Medulla oblongata (tissue), 1 donor: ENCODE measurements at regions not wholly inside any gene's neighbourhood (a gene's known extent, or its start where the extent isn't known, plus 50 kb on each side); places are given as distances from the start of the nearest gene placed in this dataset.

Experiments
- DNase-seq: peaks from one replicate; pipeline ENCODE4 v3.0.0-alpha.2; 2015; ENCODE audit errors: extremely low spot score

GRCh38 chr4:152269448-152270191, 266.3 kb downstream of the FBXW7 start:
- no peak for DNase-seq

GRCh38 chr4:152267811-152268210, 268.1 kb downstream of the FBXW7 start:
- DNase-seq = no peak

GRCh38 chr4:152266831-152267480, 268.9 kb downstream of the FBXW7 start:
- no peak for DNase-seq

DNA sequence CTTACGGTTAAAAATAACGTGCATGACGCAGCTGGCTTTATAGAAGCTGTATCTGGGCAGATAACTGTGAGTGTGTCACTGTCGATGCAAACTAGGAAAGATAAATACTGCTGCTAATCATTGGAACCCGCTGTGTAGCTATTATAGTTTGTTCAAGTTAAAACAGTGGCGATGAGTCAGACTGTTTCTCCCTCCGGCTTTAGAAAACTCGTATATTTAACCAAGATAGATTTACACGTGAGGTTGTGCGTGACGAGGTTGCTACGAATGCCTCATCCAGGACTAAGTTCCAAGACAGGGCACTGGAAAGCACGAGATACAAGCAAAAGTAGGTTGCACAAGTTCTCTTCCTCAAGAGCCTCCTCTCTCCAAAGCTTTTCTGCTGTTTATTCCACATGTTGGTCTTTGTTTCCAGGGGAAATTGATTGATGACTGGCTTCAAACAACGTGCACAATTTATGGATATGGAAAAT, 270.7 kb downstream of the FBXW7 start:
- no peak for DNase-seq

GRCh38 chr4:152264106-152264505, 271.8 kb downstream of the FBXW7 start:
- no peak for DNase-seq

GRCh38 chr4:152259866-152260265, 276.0 kb downstream of the FBXW7 start:
- no peak for DNase-seq

DNA sequence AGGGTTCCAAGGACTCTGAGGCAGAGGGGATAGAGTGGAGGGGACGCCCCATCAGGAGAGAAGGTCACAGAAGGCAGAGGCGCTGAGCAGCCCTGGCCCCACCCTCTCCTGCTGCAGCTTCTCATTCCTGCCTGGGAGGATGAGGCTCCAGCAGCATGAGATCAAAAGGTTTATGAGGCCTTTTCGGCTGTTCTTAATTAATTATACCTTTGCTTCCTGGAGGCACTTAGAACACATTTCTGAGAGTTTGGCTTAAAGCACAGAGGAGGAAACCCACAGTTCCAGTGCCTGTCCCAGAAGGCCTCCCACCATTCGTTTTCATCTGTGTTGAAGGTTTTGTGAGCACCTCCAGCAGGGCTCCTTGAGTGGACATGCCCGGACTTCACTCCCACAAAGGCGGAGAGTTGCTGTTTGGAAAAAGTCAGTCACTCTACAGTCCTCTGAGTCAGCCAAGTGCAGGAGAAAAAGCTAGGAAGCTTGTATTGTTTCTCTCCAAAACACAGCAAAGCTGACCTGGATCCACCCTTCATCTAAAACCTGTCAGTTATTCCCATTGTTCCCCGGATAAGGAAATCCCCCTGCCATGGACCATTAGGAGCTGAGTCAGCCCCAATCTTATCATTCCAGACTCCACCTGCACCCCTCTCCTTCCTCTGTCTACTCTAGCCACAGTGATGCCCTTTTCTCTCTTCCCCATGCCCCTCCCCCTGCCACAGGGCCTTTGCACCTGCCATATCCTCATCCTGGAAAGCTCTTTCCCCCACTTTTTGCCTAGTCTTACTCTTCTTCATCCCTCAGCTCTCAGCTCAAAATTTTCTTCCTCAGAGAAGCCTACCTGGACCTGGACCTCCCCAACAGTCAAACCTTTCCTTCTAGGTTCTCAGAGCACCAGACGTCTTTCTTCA, 276.8 kb downstream of the FBXW7 start:
- DNase-seq = no peak

- no peak for DNase-seq
These were observed 277.5 kb downstream of the FBXW7 start for GRCh38 chr4:152258391-152258790.

- no peak for DNase-seq
These were observed 278.3 kb downstream of the FBXW7 start for GRCh38 chr4:152257601-152258066.

DNA sequence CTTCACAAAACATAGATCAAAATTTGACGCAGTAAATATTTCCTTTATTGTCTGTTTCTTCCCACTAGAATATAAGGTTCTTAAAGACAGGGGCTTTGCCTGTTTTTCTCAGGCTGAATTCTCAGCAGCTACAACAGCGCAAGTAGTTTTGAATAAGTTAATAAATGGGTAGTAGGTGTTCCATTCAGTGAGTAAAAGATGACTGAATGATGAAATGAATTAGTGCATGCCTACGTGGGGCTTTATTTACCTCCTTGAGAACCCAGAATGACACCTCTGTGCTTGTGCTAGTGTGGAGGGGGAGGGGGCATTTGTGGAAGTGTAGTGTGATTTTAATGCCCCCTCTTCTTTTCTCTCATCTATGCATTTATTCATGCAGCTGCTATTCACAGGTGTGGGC, 278.9 kb downstream of the FBXW7 start:
- DNase-seq = no peak

- DNase-seq = no peak
These were observed 280.5 kb downstream of the FBXW7 start for GRCh38 chr4:152255437-152255836.

GRCh38 chr4:152248347-152248746, 287.5 kb downstream of the FBXW7 start:
- DNase-seq = no peak

DNA sequence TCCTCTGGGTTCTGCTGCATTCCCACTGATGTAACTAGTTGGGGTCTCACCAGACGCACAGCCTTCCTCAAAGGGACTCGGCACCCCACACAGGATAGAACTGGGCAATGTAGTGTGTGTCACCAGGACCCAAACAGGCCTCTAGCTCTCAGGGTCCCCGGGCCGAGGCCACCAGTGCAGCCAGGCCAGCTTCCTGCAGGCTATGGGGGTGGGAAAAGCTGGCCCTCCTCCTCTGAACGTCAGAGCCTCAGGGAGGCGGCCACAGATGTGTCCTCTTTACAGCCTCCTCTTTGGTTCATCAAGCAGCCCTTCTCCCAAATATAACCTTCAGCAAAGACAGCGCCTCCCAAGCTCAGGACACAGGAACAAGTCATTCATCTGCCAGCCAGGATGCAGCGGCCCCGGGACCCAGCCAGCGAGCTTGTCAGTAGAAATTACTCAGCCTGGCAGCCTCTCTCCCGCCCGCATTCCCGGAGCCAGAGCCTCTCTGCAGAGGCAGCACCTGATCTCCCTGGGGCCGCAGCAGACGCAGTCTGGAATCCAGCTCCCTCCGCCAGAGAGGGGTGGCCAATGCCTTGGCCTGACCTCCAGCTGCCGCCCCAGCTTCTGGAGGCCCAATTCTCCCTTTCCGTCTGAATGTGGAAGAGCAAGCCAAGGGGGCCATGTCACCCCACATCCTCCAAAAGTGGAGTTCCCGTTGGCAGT, 288.5 kb downstream of the FBXW7 start:
- no peak for DNase-seq

DNA sequence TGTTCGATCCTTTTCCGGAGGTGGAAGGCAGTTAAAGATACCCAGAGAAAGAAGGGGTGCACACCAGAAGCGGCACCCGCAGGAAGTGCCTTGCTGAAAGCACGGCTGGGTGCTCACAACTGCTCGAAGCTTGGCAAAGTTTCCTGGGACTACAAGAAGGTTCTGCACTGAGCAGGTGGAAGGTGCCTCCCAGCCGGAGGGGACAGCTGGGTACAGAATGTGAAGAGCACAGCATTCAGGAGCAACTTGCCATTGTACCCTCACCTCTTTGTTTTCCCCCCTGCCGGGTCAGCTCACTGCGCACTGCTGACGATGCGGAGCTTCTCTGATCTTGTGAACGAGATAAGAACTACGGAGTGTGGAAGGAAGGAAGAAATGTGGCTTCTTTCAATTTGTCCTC, 289.2 kb downstream of the FBXW7 start:
- DNase-seq = no peak

DNA sequence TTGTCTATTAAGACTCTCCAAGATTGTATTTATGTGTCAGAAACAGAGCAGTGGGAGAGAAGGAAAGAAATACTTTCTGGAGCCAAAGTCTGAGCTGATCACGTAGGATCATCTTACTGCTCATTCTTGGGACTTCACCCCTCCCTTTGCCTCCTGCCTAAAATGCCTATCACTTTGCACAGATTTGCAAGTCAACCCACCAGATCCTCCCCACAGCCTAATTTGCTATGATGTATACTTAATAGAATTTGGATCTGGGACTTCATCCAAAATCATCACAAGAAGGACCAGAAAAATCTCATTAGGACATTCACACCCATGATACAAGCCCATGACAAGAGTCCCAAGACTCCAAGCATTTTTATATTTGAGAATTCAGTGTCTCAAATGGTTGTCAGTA, 290.2 kb downstream of the FBXW7 start:
- no peak for DNase-seq

GRCh38 chr4:152244659-152245058, 291.2 kb downstream of the FBXW7 start:
- no peak for DNase-seq

GRCh38 chr4:152243896-152244595, 291.8 kb downstream of the FBXW7 start:
- DNase-seq = no peak

GRCh38 chr4:152243206-152243605, 292.7 kb downstream of the FBXW7 start:
- no peak for DNase-seq

GRCh38 chr4:152240232-152240631, 295.7 kb downstream of the FBXW7 start:
- DNase-seq = no peak

GRCh38 chr4:152239216-152239615, 296.7 kb downstream of the FBXW7 start:
- no peak for DNase-seq

GRCh38 chr4:152236519-152237056, 299.3 kb downstream of the FBXW7 start:
- DNase-seq = no peak
